GM21526 (cell line): ENCODE measurements at regions not wholly inside any gene's neighbourhood (a gene's known extent, or its start where the extent isn't known, plus 50 kb on each side); places are given as distances from the start of the nearest gene placed in this dataset.

Source experiments
- ATAC-seq: cut with Tn5 transposase; IDR thresholded peaks from one replicate; pipeline ENCODE4 v1.9.1; 2021; ENCODE audit warnings: moderate library complexity; ENCODE audit not compliant: unreplicated experiment, low FRiP score

- ATAC-seq = no peak
Measured at GRCh38 chr10:55283031-55283430, 482.0 kb upstream of the PCDH15 start.

GRCh38 chr10:55280696-55281095 is 479.7 kb upstream of the PCDH15 start:
- ATAC-seq = no peak

GRCh38 chr10:55277549-55277948 is 476.5 kb upstream of the PCDH15 start:
- ATAC-seq = no peak

- no peak for ATAC-seq
Measured at GRCh38 chr10:55274367-55274766, 473.3 kb upstream of the PCDH15 start.

- ATAC-seq = no peak
Measured at GRCh38 chr10:55273946-55274345, 472.9 kb upstream of the PCDH15 start.

- no peak for ATAC-seq
Measured at GRCh38 chr10:55272886-55273285, 471.9 kb upstream of the PCDH15 start.

- ATAC-seq = no peak
Measured at GRCh38 chr10:55266797-55267196, 465.8 kb upstream of the PCDH15 start.

GRCh38 chr10:55263327-55263726 is 462.3 kb upstream of the PCDH15 start:
- no peak for ATAC-seq

- no peak for ATAC-seq
Measured at GRCh38 chr10:55242544-55242943, 441.5 kb upstream of the PCDH15 start.

- no peak for ATAC-seq
Measured at GRCh38 chr10:55237462-55237861, 436.4 kb upstream of the PCDH15 start.

- peak; percentile 97 for ATAC-seq
Measured at GRCh38 chr10:55233505-55233904, 432.5 kb upstream of the PCDH15 start.

- ATAC-seq = no peak
Measured at GRCh38 chr10:55233090-55233489, 432.1 kb upstream of the PCDH15 start.

GRCh38 chr10:55232553-55232952 is 431.5 kb upstream of the PCDH15 start:
- ATAC-seq = no peak

- no peak for ATAC-seq
Measured at GRCh38 chr10:55227967-55228366, 426.9 kb upstream of the PCDH15 start.

- ATAC-seq = no peak
Measured at GRCh38 chr10:55224007-55224781, 423.2 kb upstream of the PCDH15 start.

GRCh38 chr10:55223352-55223751 is 422.3 kb upstream of the PCDH15 start:
- no peak for ATAC-seq

- ATAC-seq = no peak
Measured at GRCh38 chr10:55220975-55221374, 419.9 kb upstream of the PCDH15 start.

GRCh38 chr10:55215699-55216098 is 414.7 kb upstream of the PCDH15 start:
- ATAC-seq = no peak

- no peak for ATAC-seq
Measured at GRCh38 chr10:55214608-55215007, 413.6 kb upstream of the PCDH15 start.

- ATAC-seq = no peak
Measured at GRCh38 chr10:55212051-55212450, 411.0 kb upstream of the PCDH15 start.

- ATAC-seq = no peak
Measured at GRCh38 chr10:55203874-55204273, 402.8 kb upstream of the PCDH15 start.

GRCh38 chr10:55203319-55203718 is 402.3 kb upstream of the PCDH15 start:
- ATAC-seq = no peak

- no peak for ATAC-seq
Measured at GRCh38 chr10:55200020-55200419, 399.0 kb upstream of the PCDH15 start.
